HG03097 (cell line): ENCODE measurements at regions not wholly inside any gene's neighbourhood (a gene's known extent, or its start where the extent isn't known, plus 50 kb on each side); places are given as distances from the start of the nearest gene placed in this dataset.
"Not testable (repeated sequence)": the region's sequence is repeated elsewhere in the genome, so short reads cannot be mapped to it uniquely, and the experiment has no call there.

ENCODE experiments used
- ATAC-seq: cut with Tn5 transposase; IDR thresholded peaks from one replicate; pipeline ENCODE4 v1.9.1; 2021; ENCODE audit not compliant: unreplicated experiment, low FRiP score

GRCh38 chr2:161044095-161044865, 115.9 kb upstream of the TANK start:
- ATAC-seq: no peak

- ATAC-seq: no peak
Measured at GRCh38 chr2:161044921-161045320, 115.3 kb upstream of the TANK start.

GRCh38 chr2:161045726-161046125, 114.5 kb upstream of the TANK start:
- no peak for ATAC-seq

GRCh38 chr2:161046876-161047275, 113.4 kb upstream of the TANK start:
- no peak for ATAC-seq

- ATAC-seq: no peak
Measured at GRCh38 chr2:161048317-161048716, 111.9 kb upstream of the TANK start.

GRCh38 chr2:161049559-161049958, 110.7 kb upstream of the TANK start:
- no peak for ATAC-seq

GRCh38 chr2:161052214-161052613, 108.0 kb upstream of the TANK start:
- no peak for ATAC-seq

- no peak for ATAC-seq
Measured at GRCh38 chr2:161055289-161055688, 104.9 kb upstream of the TANK start.

GRCh38 chr2:161059388-161059787, 100.8 kb upstream of the TANK start:
- ATAC-seq: no peak

GRCh38 chr2:161061786-161062185, 98.4 kb upstream of the TANK start:
- no peak for ATAC-seq

- no peak for ATAC-seq
Measured at GRCh38 chr2:161063157-161063945, 96.9 kb upstream of the TANK start.

GRCh38 chr2:161063946-161064306, 96.3 kb upstream of the TANK start:
- no peak for ATAC-seq

- no peak for ATAC-seq
Measured at GRCh38 chr2:161067846-161068350, 92.3 kb upstream of the TANK start.

GRCh38 chr2:161068670-161069069, 91.6 kb upstream of the TANK start:
- no peak for ATAC-seq

GRCh38 chr2:161070693-161071479, 89.3 kb upstream of the TANK start:
- no peak for ATAC-seq

- not testable (repeated sequence) for ATAC-seq
Measured at GRCh38 chr2:161072436-161072835, 87.8 kb upstream of the TANK start.

- ATAC-seq: no peak
Measured at GRCh38 chr2:161075701-161076100, 84.5 kb upstream of the TANK start.

- no peak for ATAC-seq
Measured at GRCh38 chr2:161076936-161077335, 83.3 kb upstream of the TANK start.

- ATAC-seq: peak; percentile 81
Measured at GRCh38 chr2:161077367-161078210, 82.6 kb upstream of the TANK start.

GRCh38 chr2:161078211-161078539, 82.1 kb upstream of the TANK start:
- ATAC-seq: no peak
